Mononuclear cell (primary cell): ENCODE measurements at regions not wholly inside any gene's neighbourhood (a gene's known extent, or its start where the extent isn't known, plus 50 kb on each side); places are given as distances from the start of the nearest gene placed in this dataset.
"Not testable (repeated sequence)": the region's sequence is repeated elsewhere in the genome, so short reads cannot be mapped to it uniquely, and the experiment has no call there.

Experiments used
- H3K27me3 ChIP-seq: 2 replicates; pipeline ENCODE4 v1.6.0; 2011; ENCODE audit warnings: low read length, control low read depth; ENCODE audit not compliant: insufficient read depth
- H3K4me1 ChIP-seq: 2 replicates; pipeline ENCODE4 v1.5.1; 2011; ENCODE audit warnings: mild to moderate bottlenecking, low read length, control low read depth; ENCODE audit not compliant: insufficient read depth
- H3K4me3 ChIP-seq: 2 replicates; pipeline ENCODE4 v1.5.1; 2011; ENCODE audit warnings: mild to moderate bottlenecking, low read length, moderate library complexity
- H3K9me3 ChIP-seq: 2 replicates; pipeline ENCODE4 v1.5.1; 2011; ENCODE audit warnings: low read depth, mild to moderate bottlenecking, control low read depth, low read length

GRCh38 chr10:38402442-38403346 is 308.6 kb downstream of the ZNF37A start:
- H3K4me3 ChIP-seq = peak overlapping the region; percentile 69
- H3K9me3 ChIP-seq = not testable (repeated sequence)

GRCh38 chr10:38403347-38404117 is 309.4 kb downstream of the ZNF37A start:
- Histone ChIP-seq H3K4me3 (peak overlapping the region; percentile 46), H3K4me1 (peaks cover 14% of the 10 kb centered on the region)
- not testable (repeated sequence) for H3K9me3 ChIP-seq, H3K27me3 ChIP-seq

More at GRCh38 chr10:38402442-38403346, 308.6 kb downstream of the ZNF37A start:
- not testable (repeated sequence) for H3K27me3 ChIP-seq
- peaks cover 14% of the 10 kb centered on the region for H3K4me1 ChIP-seq

- H3K9me3 ChIP-seq, H3K4me3 ChIP-seq, H3K27me3 ChIP-seq, H3K4me1 ChIP-seq: not testable (repeated sequence)
These were observed 329.5 kb downstream of the ZNF37A start for GRCh38 chr10:38423634-38424033.

- not testable (repeated sequence) for H3K9me3 ChIP-seq, H3K27me3 ChIP-seq, H3K4me1 ChIP-seq, H3K4me3 ChIP-seq
These were observed 336.1 kb downstream of the ZNF37A start for GRCh38 chr10:38430242-38430641.

GRCh38 chr10:38437359-38437758 is 343.2 kb downstream of the ZNF37A start:
- not testable (repeated sequence) for H3K27me3 ChIP-seq, H3K4me3 ChIP-seq, H3K9me3 ChIP-seq, H3K4me1 ChIP-seq

GRCh38 chr10:38448614-38449355 is 354.6 kb downstream of the ZNF37A start:
- H3K27me3 ChIP-seq, H3K4me3 ChIP-seq, H3K9me3 ChIP-seq, H3K4me1 ChIP-seq: not testable (repeated sequence)

- H3K4me1 ChIP-seq, H3K9me3 ChIP-seq, H3K27me3 ChIP-seq, H3K4me3 ChIP-seq: not testable (repeated sequence)
These were observed 355.5 kb downstream of the ZNF37A start for GRCh38 chr10:38449618-38450017.

GRCh38 chr10:38450372-38451057 is 356.4 kb downstream of the ZNF37A start:
- not testable (repeated sequence) for H3K4me1 ChIP-seq, H3K27me3 ChIP-seq, H3K4me3 ChIP-seq, H3K9me3 ChIP-seq

GRCh38 chr10:38451306-38451967 is 357.3 kb downstream of the ZNF37A start:
- H3K4me1 ChIP-seq, H3K27me3 ChIP-seq, H3K9me3 ChIP-seq, H3K4me3 ChIP-seq: not testable (repeated sequence)
